ENCODE measurements at regions not wholly inside any gene's neighbourhood (a gene's known extent, or its start where the extent isn't known, plus 50 kb on each side); places are given as distances from the start of the nearest gene placed in this dataset.

DNA sequence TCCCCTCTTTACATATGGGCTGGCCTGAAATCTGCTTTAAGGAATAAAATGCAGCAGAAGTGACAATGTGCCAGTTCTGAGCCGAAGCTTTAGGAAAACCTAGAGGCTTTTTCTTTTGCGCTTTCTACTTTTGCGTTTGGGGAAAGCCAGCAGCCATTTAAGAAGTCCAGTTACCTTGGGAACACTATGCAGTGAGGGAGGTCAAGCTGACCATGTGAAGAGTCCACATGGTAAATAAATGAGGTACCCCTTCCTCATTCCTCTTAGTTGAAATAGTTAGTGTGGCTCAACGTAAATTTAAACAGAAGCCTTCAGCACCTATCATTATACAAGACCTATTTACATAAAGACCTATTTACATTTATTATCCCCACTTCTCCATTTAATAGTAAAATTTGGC is 78.5 kb downstream of the TFPI2 start:
- Histone ChIP-seq H4K20me1 (ENCODE audit: insufficient read depth, low read length) (no peaks in the 10 kb centered on the region), H3K18ac (ENCODE audit: low read depth, low read length) (no peak overlapping the region), H3K56ac (ENCODE audit: extremely low read depth, insufficient read depth, low read length) (no peak overlapping the region), H4K5ac (ENCODE audit: low read depth, low read length) (no peak overlapping the region), H2AFZ (replicated peaks; ENCODE audit: low read length, poor library complexity) (no peak overlapping the region), H3K27ac (ENCODE audit: insufficient read depth, low read length) (no peak overlapping the region), H2AK9ac (replicated peaks; ENCODE audit: low read depth, low read length, poor library complexity) (no peak overlapping the region), H4K91ac (ENCODE audit: insufficient read depth, low read depth, low read length) (no peak overlapping the region), H3K9ac (ENCODE audit: low read depth, low read length) (no peak overlapping the region), H4K8ac (ENCODE audit: low read depth in 2 of 2, low read length in 2 of 2) (no peak overlapping the region), H3K4me3 (ENCODE audit: insufficient read depth, low read depth, low read length) (no peak overlapping the region), H3K4me1 (ENCODE audit: control insufficient read depth, insufficient read depth, low read length) (no peaks in the 10 kb centered on the region), H3K14ac (replicated peaks; ENCODE audit: low read depth, low read length) (no peak overlapping the region), H2BK5ac (ENCODE audit: low read depth, low read length, poor library complexity, severe bottlenecking) (no peak overlapping the region), H3K27me3 (ENCODE audit: control insufficient read depth, insufficient read depth, low read length) (peaks cover 7% of the 10 kb centered on the region), H3K23ac (ENCODE audit: low read depth, low read length) (no peak overlapping the region), H3K4me2 (ENCODE audit: low read depth, low read length) (no peak overlapping the region), H3K36me3 (ENCODE audit: control insufficient read depth, insufficient read depth, low read length) (no peaks in the 10 kb centered on the region), H3K9me1 (ENCODE audit: insufficient read depth, low read length) (no peaks in the 10 kb centered on the region), H3K4ac (ENCODE audit: low read depth, low read length) (no peak overlapping the region), H2BK20ac (ENCODE audit: low read depth, low read length) (no peak overlapping the region), H2AK5ac (ENCODE audit: low read depth, low read length) (no peak overlapping the region), H2BK15ac (ENCODE audit: low read depth, low read length) (no peak overlapping the region), H3K79me1 (ENCODE audit: low read depth in 1 of 2, low read length in 2 of 2) (no peaks in the 10 kb centered on the region), H2BK120ac (ENCODE audit: low read depth, low read length) (no peak overlapping the region), H3K9me3 (ENCODE audit: control insufficient read depth, insufficient read depth, low read length) (no peaks in the 10 kb centered on the region)
- ChIA-PET CTCF (no interaction called here), POLR2A (ENCODE audit: unreplicated experiment) (no interaction called here)
- no TSS peak for BruUV-seq (replicated peaks)
- TF ChIP-seq BHLHE40 (IDR thresholded peaks at IDR 0.05; ENCODE audit: low read depth, low read length) (no peak), CTCF (conservative IDR thresholded peaks at IDR 0.05; ENCODE audit: low read depth, low read length) (no peak)
- dilution Hi-C loops (cut with HindIII; ENCODE audit: low sequenced_read_pairs, unreplicated experiment) = no loop called here
- ATAC-seq (ENCODE audit: low read depth) (no peak), DNase-seq (no peak)
- WGBS, 2 experiments (ENCODE audit: extremely low coverage in 2 of 2, insufficient read length in 1 of 2) = no CpG with 5 or more reads among the region's 4 CpGs
- in situ Hi-C loops (cut with MboI; ENCODE audit: low sequenced_read_pairs) = no loop called here
- intact Hi-C loops (cut with micrococcal nuclease) = no loop called here

Measured in IMR-90 (cell line).